WTC11 (cell line): ENCODE measurements at regions not wholly inside any gene's neighbourhood (a gene's known extent, or its start where the extent isn't known, plus 50 kb on each side); places are given as distances from the start of the nearest gene placed in this dataset.

ENCODE experiments used
- ATAC-seq: fragments of 200-7000 bp; cut with Tn5 transposase; 2 replicates; pipeline ENCODE4 v1.10.0; 2021; ENCODE audit warnings: mild to moderate bottlenecking, moderate library complexity
- CTCF ChIA-PET: fragments of 300-600 bp; sonication (Branson Sonifier 250); formaldehyde crosslinking; loops from one replicate; lab custom pipeline; 2021; ENCODE audit warnings: antibody characterized with exemption; lab: Charles Lee
- POLR2A ChIA-PET: fragments of 350-600 bp; sonication (Branson Sonifier 250); formaldehyde crosslinking; loops from one replicate; lab custom pipeline; 2021; ENCODE audit warnings: antibody characterized with exemption; lab: Charles Lee
- DNase-seq: peaks from one replicate; pipeline ENCODE4 v3.0.0; 2021; ENCODE audit warnings: low spot score
- H3K27ac Mint-ChIP-seq: 2 replicates; pipeline ENCODE4 v1.8.0; 2021; ENCODE audit warnings: mixed read lengths
- H3K27me3 Mint-ChIP-seq: 2 replicates; pipeline ENCODE4 v1.8.0; 2021; ENCODE audit warnings: low read depth, mild to moderate bottlenecking, moderate library complexity, mixed read lengths
- H3K36me3 Mint-ChIP-seq: 2 replicates; pipeline ENCODE4 v1.8.0; 2021; ENCODE audit warnings: mixed read lengths
- H3K4me1 Mint-ChIP-seq: 2 replicates; pipeline ENCODE4 v1.8.0; 2022; ENCODE audit warnings: mixed read lengths
- H3K4me3 Mint-ChIP-seq: 2 replicates; pipeline ENCODE4 v1.8.0; 2021; ENCODE audit warnings: mild to moderate bottlenecking, moderate library complexity, mixed read lengths
- H3K9me3 Mint-ChIP-seq: 2 replicates; pipeline ENCODE4 v1.8.0; 2021; ENCODE audit warnings: mixed read lengths
- CBFB ChIP-seq: sonication (generic); formaldehyde crosslinking; IDR thresholded peaks from 2 replicates; pipeline ENCODE4 v1.8.1; 2022; ENCODE audit warnings: mild to moderate bottlenecking, low read depth, missing genetic modification reagents
- FOXK1 ChIP-seq: sonication (generic); formaldehyde crosslinking; IDR thresholded peaks from 2 replicates; pipeline ENCODE4 v1.8.0; 2022; ENCODE audit warnings: mild to moderate bottlenecking, moderate library complexity, missing genetic modification reagents
- GABPB1 ChIP-seq: sonication (generic); formaldehyde crosslinking; IDR thresholded peaks from 2 replicates; pipeline ENCODE4 v1.8.1; 2023; ENCODE audit warnings: mild to moderate bottlenecking, missing genetic modification reagents
- NFATC4 ChIP-seq: fragments of 250-450 bp; sonication (Bioruptor Pico); IDR thresholded peaks from 2 replicates; pipeline ENCODE4 v1.9.0; 2021; ENCODE audit warnings: mild to moderate bottlenecking
- NFE2L1 ChIP-seq: sonication (generic); formaldehyde crosslinking; IDR thresholded peaks from 2 replicates; pipeline ENCODE4 v1.8.1; 2023; ENCODE audit warnings: missing genetic modification reagents
- NR1H2 ChIP-seq: sonication (generic); formaldehyde crosslinking; IDR thresholded peaks from 2 replicates; pipeline ENCODE4 v1.9.0; 2021; ENCODE audit warnings: mild to moderate bottlenecking, moderate library complexity, missing genetic modification reagents
- PRRX2 ChIP-seq: fragments of 250-450 bp; sonication (Bioruptor Pico); IDR thresholded peaks from 2 replicates; pipeline ENCODE4 v1.8.0; 2021; ENCODE audit warnings: mild to moderate bottlenecking
- TCF7 ChIP-seq: sonication (generic); formaldehyde crosslinking; IDR thresholded peaks from 2 replicates; pipeline ENCODE4 v1.8.0; 2022; ENCODE audit warnings: mild to moderate bottlenecking, low read depth, missing genetic modification reagents, moderate library complexity
- TEAD4 ChIP-seq: sonication (generic); formaldehyde crosslinking; IDR thresholded peaks from 2 replicates; pipeline ENCODE4 v1.8.0; 2022; ENCODE audit warnings: mild to moderate bottlenecking, missing genetic modification reagents
- ZNF219 ChIP-seq: sonication (generic); formaldehyde crosslinking; IDR thresholded peaks from 2 replicates; pipeline ENCODE4 v1.8.0; 2023; ENCODE audit warnings: missing genetic modification reagents, mild to moderate bottlenecking, borderline replicate concordance
- ZNF232 ChIP-seq: sonication (generic); formaldehyde crosslinking; IDR thresholded peaks from 2 replicates; pipeline ENCODE4 v1.8.0; 2022; ENCODE audit warnings: mild to moderate bottlenecking, missing genetic modification reagents
- ZNF416 ChIP-seq: fragments of 250-450 bp; sonication (Bioruptor Pico); IDR thresholded peaks from 2 replicates; pipeline ENCODE4 v1.9.0; 2021; ENCODE audit warnings: mild to moderate bottlenecking, inconsistent platforms
- TF ChIP-seq, protein P1 (sequence below): fragments of 250-450 bp; sonication (Bioruptor Pico); IDR thresholded peaks from 2 replicates; pipeline ENCODE4 v1.8.0; 2021; ENCODE audit warnings: mild to moderate bottlenecking
- TF ChIP-seq, protein P2 (sequence below): sonication (generic); formaldehyde crosslinking; conservative IDR thresholded peaks from 2 replicates; pipeline ENCODE4 v1.8.1; 2022; ENCODE audit warnings: mild to moderate bottlenecking, missing genetic modification reagents
- TF ChIP-seq, protein P3 (sequence below): sonication (generic); formaldehyde crosslinking; conservative IDR thresholded peaks from 2 replicates; pipeline ENCODE4 v1.8.1; 2023; ENCODE audit warnings: mild to moderate bottlenecking, low read depth, missing genetic modification reagents, moderate library complexity
- TF ChIP-seq, protein P4 (sequence below): sonication (generic); formaldehyde crosslinking; IDR thresholded peaks from 2 replicates; pipeline ENCODE4 v1.8.0; 2022; ENCODE audit warnings: mild to moderate bottlenecking, missing genetic modification reagents
- TF ChIP-seq, protein P5 (sequence below): sonication (generic); formaldehyde crosslinking; IDR thresholded peaks from 2 replicates; pipeline ENCODE4 v1.8.1; 2023; ENCODE audit warnings: mild to moderate bottlenecking, moderate library complexity, missing genetic modification reagents
- TF ChIP-seq, protein P6 (sequence below): sonication (generic); formaldehyde crosslinking; IDR thresholded peaks from 2 replicates; pipeline ENCODE4 v1.8.1; 2023; ENCODE audit warnings: mild to moderate bottlenecking, missing genetic modification reagents
- TF ChIP-seq, protein P7 (sequence below): sonication (generic); formaldehyde crosslinking; IDR thresholded peaks from 2 replicates; pipeline ENCODE4 v1.8.0; 2023; ENCODE audit warnings: missing genetic modification reagents, mild to moderate bottlenecking, borderline replicate concordance

DNA sequence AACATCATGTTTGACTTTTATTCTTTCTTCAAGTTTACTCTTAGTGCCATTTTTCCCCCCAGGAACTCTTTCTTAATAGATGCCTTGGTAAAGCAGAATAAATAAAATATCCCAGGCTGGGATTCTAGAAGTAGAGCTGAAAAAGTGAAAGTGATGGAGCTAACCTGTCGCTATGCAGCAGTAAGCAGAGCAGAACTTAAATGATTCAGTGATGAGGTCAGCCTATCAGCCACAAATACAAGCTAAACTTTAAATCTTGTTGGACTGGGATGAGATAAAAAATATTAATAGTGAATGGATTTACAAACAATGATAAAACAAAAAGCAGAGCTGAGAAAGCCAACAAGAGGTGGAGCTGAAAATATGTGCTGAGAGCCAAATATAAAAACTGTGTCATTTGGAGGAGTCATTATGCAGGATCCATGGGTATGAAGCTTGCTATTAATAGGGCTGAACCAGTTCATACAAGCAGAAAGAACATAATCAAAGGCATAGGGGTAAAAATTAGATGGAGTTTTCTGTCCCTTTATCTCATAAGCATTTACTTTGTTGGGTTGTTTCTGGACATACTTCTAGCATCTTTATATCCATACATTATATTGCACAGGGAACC lies 877.8 kb downstream of the EPHA7 start:
- Mint-ChIP-seq H3K4me3 (no peak overlapping the region), H3K27me3 (no peaks in the 10 kb centered on the region), H3K36me3 (no peaks in the 10 kb centered on the region), H3K9me3 (no peaks in the 10 kb centered on the region), H3K27ac (no peak overlapping the region), H3K4me1 (no peaks in the 10 kb centered on the region)
- ChIA-PET POLR2A (no interaction called here), CTCF (no interaction called here)
- ATAC-seq: no peak
- no peak for TF ChIP-seq GABPB1 (CRISPR knock-in tag)
- TF ChIP-seq, protein P1, sequence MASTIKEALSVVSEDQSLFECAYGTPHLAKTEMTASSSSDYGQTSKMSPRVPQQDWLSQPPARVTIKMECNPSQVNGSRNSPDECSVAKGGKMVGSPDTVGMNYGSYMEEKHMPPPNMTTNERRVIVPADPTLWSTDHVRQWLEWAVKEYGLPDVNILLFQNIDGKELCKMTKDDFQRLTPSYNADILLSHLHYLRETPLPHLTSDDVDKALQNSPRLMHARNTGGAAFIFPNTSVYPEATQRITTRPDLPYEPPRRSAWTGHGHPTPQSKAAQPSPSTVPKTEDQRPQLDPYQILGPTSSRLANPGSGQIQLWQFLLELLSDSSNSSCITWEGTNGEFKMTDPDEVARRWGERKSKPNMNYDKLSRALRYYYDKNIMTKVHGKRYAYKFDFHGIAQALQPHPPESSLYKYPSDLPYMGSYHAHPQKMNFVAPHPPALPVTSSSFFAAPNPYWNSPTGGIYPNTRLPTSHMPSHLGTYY (CRISPR knock-in tag): no peak
- no peak for DNase-seq

DNA sequence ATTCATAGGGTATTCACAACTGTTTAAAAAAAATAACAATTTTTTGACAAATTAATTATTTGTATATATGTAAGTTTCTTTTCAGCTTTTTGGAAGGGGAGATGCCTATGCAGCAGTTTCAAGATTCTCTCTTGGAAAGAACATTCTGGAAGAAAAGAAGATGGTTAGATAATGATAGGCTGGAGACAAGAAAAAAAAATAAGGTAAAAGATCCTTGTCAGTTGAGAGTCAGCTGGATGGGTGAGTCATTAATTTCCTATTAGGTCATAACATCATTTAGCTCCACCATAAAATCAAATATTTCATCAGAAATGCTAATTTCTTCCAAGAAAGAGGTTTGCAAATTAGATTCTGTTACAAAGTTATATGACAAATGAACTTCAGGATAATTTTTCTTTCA lies 880.4 kb downstream of the EPHA7 start:
- Mint-ChIP-seq H3K4me1 (peaks cover 7% of the 10 kb centered on the region), H3K27ac (no peak overlapping the region), H3K9me3 (no peaks in the 10 kb centered on the region), H3K36me3 (no peaks in the 10 kb centered on the region), H3K4me3 (no peak overlapping the region), H3K27me3 (no peaks in the 10 kb centered on the region)
- DNase-seq (no peak), ATAC-seq (no peak)
- TF ChIP-seq ZNF219 (CRISPR knock-in tag): no peak
- TF ChIP-seq, protein P1 (CRISPR knock-in tag): no peak
- TF ChIP-seq, protein P2, sequence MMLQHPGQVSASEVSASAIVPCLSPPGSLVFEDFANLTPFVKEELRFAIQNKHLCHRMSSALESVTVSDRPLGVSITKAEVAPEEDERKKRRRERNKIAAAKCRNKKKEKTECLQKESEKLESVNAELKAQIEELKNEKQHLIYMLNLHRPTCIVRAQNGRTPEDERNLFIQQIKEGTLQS (CRISPR knock-in tag): no peak
- TF ChIP-seq, protein P3, sequence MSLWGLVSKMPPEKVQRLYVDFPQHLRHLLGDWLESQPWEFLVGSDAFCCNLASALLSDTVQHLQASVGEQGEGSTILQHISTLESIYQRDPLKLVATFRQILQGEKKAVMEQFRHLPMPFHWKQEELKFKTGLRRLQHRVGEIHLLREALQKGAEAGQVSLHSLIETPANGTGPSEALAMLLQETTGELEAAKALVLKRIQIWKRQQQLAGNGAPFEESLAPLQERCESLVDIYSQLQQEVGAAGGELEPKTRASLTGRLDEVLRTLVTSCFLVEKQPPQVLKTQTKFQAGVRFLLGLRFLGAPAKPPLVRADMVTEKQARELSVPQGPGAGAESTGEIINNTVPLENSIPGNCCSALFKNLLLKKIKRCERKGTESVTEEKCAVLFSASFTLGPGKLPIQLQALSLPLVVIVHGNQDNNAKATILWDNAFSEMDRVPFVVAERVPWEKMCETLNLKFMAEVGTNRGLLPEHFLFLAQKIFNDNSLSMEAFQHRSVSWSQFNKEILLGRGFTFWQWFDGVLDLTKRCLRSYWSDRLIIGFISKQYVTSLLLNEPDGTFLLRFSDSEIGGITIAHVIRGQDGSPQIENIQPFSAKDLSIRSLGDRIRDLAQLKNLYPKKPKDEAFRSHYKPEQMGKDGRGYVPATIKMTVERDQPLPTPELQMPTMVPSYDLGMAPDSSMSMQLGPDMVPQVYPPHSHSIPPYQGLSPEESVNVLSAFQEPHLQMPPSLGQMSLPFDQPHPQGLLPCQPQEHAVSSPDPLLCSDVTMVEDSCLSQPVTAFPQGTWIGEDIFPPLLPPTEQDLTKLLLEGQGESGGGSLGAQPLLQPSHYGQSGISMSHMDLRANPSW (CRISPR knock-in tag): no peak
- no peak for TF ChIP-seq TEAD4 (CRISPR knock-in tag)
- no peak for TF ChIP-seq ZNF232 (CRISPR knock-in tag)
- no peak for TF ChIP-seq NR1H2 (CRISPR knock-in tag)
- TF ChIP-seq PRRX2 (CRISPR knock-in tag): no peak
- TF ChIP-seq FOXK1 (CRISPR knock-in tag): no peak
- TF ChIP-seq, protein P4, sequence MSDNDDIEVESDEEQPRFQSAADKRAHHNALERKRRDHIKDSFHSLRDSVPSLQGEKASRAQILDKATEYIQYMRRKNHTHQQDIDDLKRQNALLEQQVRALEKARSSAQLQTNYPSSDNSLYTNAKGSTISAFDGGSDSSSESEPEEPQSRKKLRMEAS (CRISPR knock-in tag): no peak
- TF ChIP-seq NFE2L1 (CRISPR knock-in tag): no peak
- no peak for TF ChIP-seq TCF7 (CRISPR knock-in tag)
- TF ChIP-seq, protein P5, sequence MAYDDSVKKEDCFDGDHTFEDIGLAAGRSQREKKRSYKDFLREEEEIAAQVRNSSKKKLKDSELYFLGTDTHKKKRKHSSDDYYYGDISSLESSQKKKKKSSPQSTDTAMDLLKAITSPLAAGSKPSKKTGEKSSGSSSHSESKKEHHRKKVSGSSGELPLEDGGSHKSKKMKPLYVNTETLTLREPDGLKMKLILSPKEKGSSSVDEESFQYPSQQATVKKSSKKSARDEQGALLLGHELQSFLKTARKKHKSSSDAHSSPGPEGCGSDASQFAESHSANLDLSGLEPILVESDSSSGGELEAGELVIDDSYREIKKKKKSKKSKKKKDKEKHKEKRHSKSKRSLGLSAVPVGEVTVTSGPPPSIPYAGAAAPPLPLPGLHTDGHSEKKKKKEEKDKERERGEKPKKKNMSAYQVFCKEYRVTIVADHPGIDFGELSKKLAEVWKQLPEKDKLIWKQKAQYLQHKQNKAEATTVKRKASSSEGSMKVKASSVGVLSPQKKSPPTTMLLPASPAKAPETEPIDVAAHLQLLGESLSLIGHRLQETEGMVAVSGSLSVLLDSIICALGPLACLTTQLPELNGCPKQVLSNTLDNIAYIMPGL (CRISPR knock-in tag): no peak
- ChIA-PET CTCF (no interaction called here), POLR2A (no interaction called here)

DNA sequence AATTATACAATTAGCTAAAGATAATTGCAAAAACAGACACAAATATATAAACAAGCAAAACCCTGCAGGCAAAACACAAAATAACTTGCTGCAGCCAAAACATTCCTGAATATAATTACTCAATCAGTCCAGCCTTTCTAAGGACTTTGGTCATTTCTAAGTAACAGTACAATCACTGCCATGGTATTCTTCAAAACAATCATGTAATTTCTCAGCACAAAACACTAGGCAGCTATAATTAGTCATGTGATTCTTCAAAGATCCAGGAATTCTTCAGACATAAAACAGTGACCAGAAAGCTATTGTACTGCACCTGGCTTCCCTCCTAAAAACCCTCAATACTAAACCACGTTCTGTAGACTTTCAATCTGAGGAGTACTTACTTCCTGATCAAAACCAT lies 881.1 kb downstream of the EPHA7 start:
- no peaks in the 10 kb centered on the region for H3K9me3 Mint-ChIP-seq
- ChIA-PET POLR2A (no interaction called here), CTCF (interaction anchor here (0.9 kb wide), 1 partner anchor 106 kb away, joined by 3 read pairs; no protein-coding TSS in a partner anchor)
- DNase-seq: no peak
- H3K36me3 Mint-ChIP-seq: no peaks in the 10 kb centered on the region
- peaks cover 7% of the 10 kb centered on the region for H3K4me1 Mint-ChIP-seq
- H3K4me3 Mint-ChIP-seq: no peak overlapping the region
- no peaks in the 10 kb centered on the region for H3K27me3 Mint-ChIP-seq
- ATAC-seq: no peak
- H3K27ac Mint-ChIP-seq: no peak overlapping the region
- TF ChIP-seq ZNF416 (CRISPR knock-in tag): no peak
- TF ChIP-seq CBFB (CRISPR knock-in tag): no peak
- TF ChIP-seq NFATC4: no peak
- TF ChIP-seq, protein P6, sequence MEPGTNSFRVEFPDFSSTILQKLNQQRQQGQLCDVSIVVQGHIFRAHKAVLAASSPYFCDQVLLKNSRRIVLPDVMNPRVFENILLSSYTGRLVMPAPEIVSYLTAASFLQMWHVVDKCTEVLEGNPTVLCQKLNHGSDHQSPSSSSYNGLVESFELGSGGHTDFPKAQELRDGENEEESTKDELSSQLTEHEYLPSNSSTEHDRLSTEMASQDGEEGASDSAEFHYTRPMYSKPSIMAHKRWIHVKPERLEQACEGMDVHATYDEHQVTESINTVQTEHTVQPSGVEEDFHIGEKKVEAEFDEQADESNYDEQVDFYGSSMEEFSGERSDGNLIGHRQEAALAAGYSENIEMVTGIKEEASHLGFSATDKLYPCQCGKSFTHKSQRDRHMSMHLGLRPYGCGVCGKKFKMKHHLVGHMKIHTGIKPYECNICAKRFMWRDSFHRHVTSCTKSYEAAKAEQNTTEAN (CRISPR knock-in tag): no peak
- TF ChIP-seq FOXK1 (CRISPR knock-in tag): no peak
- TF ChIP-seq, protein P7, sequence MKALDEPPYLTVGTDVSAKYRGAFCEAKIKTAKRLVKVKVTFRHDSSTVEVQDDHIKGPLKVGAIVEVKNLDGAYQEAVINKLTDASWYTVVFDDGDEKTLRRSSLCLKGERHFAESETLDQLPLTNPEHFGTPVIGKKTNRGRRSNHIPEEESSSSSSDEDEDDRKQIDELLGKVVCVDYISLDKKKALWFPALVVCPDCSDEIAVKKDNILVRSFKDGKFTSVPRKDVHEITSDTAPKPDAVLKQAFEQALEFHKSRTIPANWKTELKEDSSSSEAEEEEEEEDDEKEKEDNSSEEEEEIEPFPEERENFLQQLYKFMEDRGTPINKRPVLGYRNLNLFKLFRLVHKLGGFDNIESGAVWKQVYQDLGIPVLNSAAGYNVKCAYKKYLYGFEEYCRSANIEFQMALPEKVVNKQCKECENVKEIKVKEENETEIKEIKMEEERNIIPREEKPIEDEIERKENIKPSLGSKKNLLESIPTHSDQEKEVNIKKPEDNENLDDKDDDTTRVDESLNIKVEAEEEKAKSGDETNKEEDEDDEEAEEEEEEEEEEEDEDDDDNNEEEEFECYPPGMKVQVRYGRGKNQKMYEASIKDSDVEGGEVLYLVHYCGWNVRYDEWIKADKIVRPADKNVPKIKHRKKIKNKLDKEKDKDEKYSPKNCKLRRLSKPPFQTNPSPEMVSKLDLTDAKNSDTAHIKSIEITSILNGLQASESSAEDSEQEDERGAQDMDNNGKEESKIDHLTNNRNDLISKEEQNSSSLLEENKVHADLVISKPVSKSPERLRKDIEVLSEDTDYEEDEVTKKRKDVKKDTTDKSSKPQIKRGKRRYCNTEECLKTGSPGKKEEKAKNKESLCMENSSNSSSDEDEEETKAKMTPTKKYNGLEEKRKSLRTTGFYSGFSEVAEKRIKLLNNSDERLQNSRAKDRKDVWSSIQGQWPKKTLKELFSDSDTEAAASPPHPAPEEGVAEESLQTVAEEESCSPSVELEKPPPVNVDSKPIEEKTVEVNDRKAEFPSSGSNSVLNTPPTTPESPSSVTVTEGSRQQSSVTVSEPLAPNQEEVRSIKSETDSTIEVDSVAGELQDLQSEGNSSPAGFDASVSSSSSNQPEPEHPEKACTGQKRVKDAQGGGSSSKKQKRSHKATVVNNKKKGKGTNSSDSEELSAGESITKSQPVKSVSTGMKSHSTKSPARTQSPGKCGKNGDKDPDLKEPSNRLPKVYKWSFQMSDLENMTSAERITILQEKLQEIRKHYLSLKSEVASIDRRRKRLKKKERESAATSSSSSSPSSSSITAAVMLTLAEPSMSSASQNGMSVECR: no peak
